K562 (cell line): ENCODE measurements at regions not wholly inside any gene's neighbourhood (a gene's known extent, or its start where the extent isn't known, plus 50 kb on each side); places are given as distances from the start of the nearest gene placed in this dataset.

ENCODE experiments used
- ATAC-seq: fragments of 200-7000 bp; cut with Tn5 transposase; 3 replicates; pipeline ENCODE4 v1.9.1; 2020; ENCODE audit warnings: moderate library complexity
- BruUV-seq: library from RNA; stranded (reverse); fragments of 400-500 nt; replicated peaks from 2 replicates; lab custom pipeline; 2021; lab: Mats Ljungman, UMichigan
- CTCF ChIA-PET: fragments of 300-600 bp; formaldehyde crosslinking; extraction: SDS; loops from one replicate; lab custom pipeline; 2021; ENCODE audit warnings: low intra/inter-chr PET ratio; lab: Yijun Ruan, JAX
- POLR2A ChIA-PET: fragments of 300-600, 350-650 bp; sonication (Branson Sonifier 250); formaldehyde crosslinking; extraction: SDS; loops from one replicate; lab custom pipeline; 2021; ENCODE audit warnings: antibody characterized with exemption, inconsistent platforms; lab: Yijun Ruan, JAX
- DNase-seq, 4 experiments: peaks; one replicate each; pipeline versions ENCODE4 v3.0.0 to v3.0.0-alpha.2; 2011 to 2018; ENCODE audit warnings: low spot score in 3 of 4, mixed read lengths in 3 of 4; ENCODE audit errors: extremely low read depth in 1 of 4
- FAIRE-seq: peaks from 2 replicates; lab custom pipeline; 2011; peaks lifted over from hg19 to GRCh38; lab: Jason Lieb, UNC
- H2AFZ ChIP-seq: 2 replicates; pipeline ENCODE4 v1.6.0; 2011; ENCODE audit warnings: low read depth, low read length, control low read depth, inconsistent platforms
- H3K27ac ChIP-seq: fragments of 200-600 bp; 3 replicates; pipeline ENCODE4 v1.8.0; 2011; ENCODE audit warnings: low read depth, mild to moderate bottlenecking, control low read depth, inconsistent platforms, low read length, moderate library complexity, mixed read lengths; ENCODE audit errors: extremely low read depth
- H3K27me3 ChIP-seq, 2 experiments: fragments of 300-600 bp in 1 of 2; 2 replicates in 1 of 2; 3 replicates in 1 of 2; pipeline versions ENCODE4 v1.6.0 to v1.8.0; 2011; ENCODE audit warnings: inconsistent platforms in 2 of 2, low read length in 2 of 2, mild to moderate bottlenecking in 1 of 2, mixed read lengths in 1 of 2, moderate library complexity in 1 of 2; ENCODE audit not compliant: control insufficient read depth in 2 of 2, insufficient read depth in 2 of 2
- H3K36me3 ChIP-seq: fragments of 300-600 bp; 3 replicates; pipeline ENCODE4 v1.8.0; 2011; ENCODE audit warnings: mild to moderate bottlenecking, low read length, inconsistent platforms; ENCODE audit not compliant: control insufficient read depth, insufficient read depth
- H3K4me1 ChIP-seq, 2 experiments: fragments of 200-600 bp in 1 of 2; replicated peaks in 1 of 2; 2 replicates in 1 of 2; 3 replicates in 1 of 2; pipeline versions ENCODE4 v1.5.1 to v1.8.0; 2011; ENCODE audit warnings: inconsistent platforms in 2 of 2, low read length in 2 of 2, mild to moderate bottlenecking in 1 of 2, mixed read lengths in 1 of 2, moderate library complexity in 1 of 2; ENCODE audit not compliant: control insufficient read depth in 2 of 2, insufficient read depth in 2 of 2
- H3K4me2 ChIP-seq: 2 replicates; pipeline ENCODE4 v1.6.1; 2011; ENCODE audit warnings: low read length, control low read depth, inconsistent platforms, mixed read lengths; ENCODE audit not compliant: insufficient read depth
- H3K4me3 ChIP-seq: fragments of 200-600 bp; sonication (generic), shearing (Covaris generic); 2 replicates; pipeline ENCODE4 v1.5.1; 2016; ENCODE audit warnings: control low read depth, inconsistent platforms
- H3K79me2 ChIP-seq: fragments of 200-600 bp; 3 replicates; pipeline ENCODE4 v1.8.0; 2011; ENCODE audit warnings: low read length, inconsistent platforms; ENCODE audit not compliant: control insufficient read depth, insufficient read depth
- H3K9ac ChIP-seq, 2 experiments: 2 replicates each; pipeline versions ENCODE4 v1.6.0 to v1.6.1; 2011; ENCODE audit warnings: low read depth in 2 of 2, low read length in 2 of 2, control low read depth in 1 of 2, inconsistent platforms in 1 of 2, mild to moderate bottlenecking in 1 of 2, mixed read lengths in 1 of 2; ENCODE audit not compliant: insufficient read depth in 1 of 2
- H3K9me1 ChIP-seq: one replicate; pipeline ENCODE4 v1.6.0; 2011; ENCODE audit warnings: inconsistent platforms, mild to moderate bottlenecking, low read length, moderate library complexity; ENCODE audit not compliant: control insufficient read depth, insufficient read depth
- H3K9me3 ChIP-seq: replicated peaks from 2 replicates; pipeline ENCODE4 v1.5.1; 2011; ENCODE audit warnings: low read depth, low read length, inconsistent platforms; ENCODE audit not compliant: control insufficient read depth, insufficient read depth
- H4K20me1 ChIP-seq: replicated peaks from 2 replicates; pipeline ENCODE4 v1.6.1; 2011; ENCODE audit warnings: low read length, inconsistent platforms, mixed read lengths; ENCODE audit not compliant: control insufficient read depth, insufficient read depth
- BMI1 ChIP-seq: fragments of 150-350 bp; IDR thresholded peaks from 2 replicates; pipeline ENCODE4 v1.6.1; 2014; ENCODE audit warnings: low read length
- RAD21 ChIP-seq, 2 experiments: fragments of 250-450 bp in 1 of 2; fragments of 450-650 bp in 1 of 2; sonication (Bioruptor Pico) in 1 of 2; formaldehyde crosslinking in 1 of 2; IDR thresholded peaks in 1 of 2; conservative IDR thresholded peaks in 1 of 2; 2 replicates each; pipeline versions ENCODE4 v1.4.0 to v1.8.0; 2020 to 2022; ENCODE audit warnings: mild to moderate bottlenecking in 2 of 2, moderate library complexity in 1 of 2
- YY1 ChIP-seq, 3 experiments: IDR thresholded peaks; 2 replicates each; pipeline ENCODE4 v1.6.1; 2011; ENCODE audit warnings: low read length in 2 of 3, mild to moderate bottlenecking in 2 of 3, moderate library complexity in 2 of 3, borderline replicate concordance in 1 of 3, control low read depth in 1 of 3, low read depth in 1 of 3; ENCODE audit not compliant: insufficient read depth in 3 of 3, insufficient replicate concordance in 2 of 3, control insufficient read depth in 1 of 3, insufficient read length in 1 of 3; ENCODE audit errors: extremely low read depth in 1 of 3
- ZNF445 ChIP-seq: fragments of 250-450 bp; sonication (Bioruptor Pico); IDR thresholded peaks from 2 replicates; pipeline ENCODE4 v1.4.0; 2020; ENCODE audit warnings: low read depth, mild to moderate bottlenecking, moderate library complexity
- WGBS: fragments of 100-300 bp; shearing (Covaris generic); methylation state at CpG from one replicate; pipeline ENCODE4 v1.1.6; 2016; ENCODE audit warnings: low coverage, mixed read lengths; ENCODE audit not compliant: insufficient coverage; ENCODE audit errors: missing lambda C conversion rate; 5-methylcytosine and 5-hydroxymethylcytosine counted together
- in situ Hi-C: fragments of 300-500 bp; cut with MboI; formaldehyde crosslinking; loops from 4 replicates; pipeline ENCODE4 v1.15.0; 2018; ENCODE audit warnings: inconsistent platforms, mixed read lengths
- intact Hi-C: fragments of 100-400 bp; cut with micrococcal nuclease; formaldehyde crosslinking; loops from 2 replicates; pipeline ENCODE4 v1.14.2; 2022
- TF ChIP-seq, protein P1 (sequence below), 3 experiments: IDR thresholded peaks in 2 of 3; conservative IDR thresholded peaks in 1 of 3; 2 replicates each; pipeline ENCODE4 v1.5.1; 2011 to 2012; ENCODE audit warnings: low read length in 3 of 3, mild to moderate bottlenecking in 3 of 3, control low read depth in 2 of 3, improper control_type of control experiment in 1 of 3, inconsistent platforms in 1 of 3, low read depth in 1 of 3, mixed read lengths in 1 of 3, moderate library complexity in 1 of 3; ENCODE audit not compliant: insufficient read depth in 2 of 3

DNA sequence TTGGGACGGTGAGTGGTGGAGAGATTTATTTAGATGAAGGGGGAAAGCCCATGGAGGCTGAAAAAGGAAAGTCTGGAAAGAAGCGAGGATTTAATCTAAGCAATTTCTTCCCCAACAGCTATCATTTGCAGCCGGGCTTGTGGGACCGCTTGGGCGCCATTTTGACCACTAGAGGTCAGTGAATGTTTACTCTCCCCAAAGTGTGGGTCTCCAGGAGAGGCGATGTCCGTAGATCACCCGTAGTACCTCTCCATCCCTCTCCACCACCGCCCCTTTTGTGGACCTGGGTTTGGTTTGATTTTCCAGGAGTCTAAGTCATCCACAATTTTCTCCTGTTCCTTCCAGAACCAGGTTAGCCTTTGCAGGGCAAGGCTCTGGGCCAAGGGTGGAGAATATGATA lies 91.2 kb upstream of the PARP11 start:
- Histone ChIP-seq H3K9me3 (no peaks in the 10 kb centered on the region), H3K79me2 (no peaks in the 10 kb centered on the region), H4K20me1 (no peaks in the 10 kb centered on the region), H3K4me1 (no peaks in the 10 kb centered on the region; a peak in 1 of 5 replicates), H3K27ac (no peak overlapping the region), H3K9ac (no peak overlapping the region), H3K9me1 (no peaks in the 10 kb centered on the region), H2AFZ (no peak overlapping the region), H3K36me3 (no peaks in the 10 kb centered on the region), H3K27me3 (peaks cover 0 to 16% of the 10 kb centered on the region in 2 experiments; a peak in 3 of 5 replicates), H3K4me2 (no peak overlapping the region), H3K4me3 (no peak overlapping the region)
- TF ChIP-seq BMI1 (no peak), YY1 (IDR thresholded peaks at IDR 0.05; ENCODE audit: borderline replicate concordance in 1 of 3, control insufficient read depth in 1 of 3, extremely low read depth in 1 of 3, insufficient read depth in 3 of 3, insufficient read length in 1 of 3, insufficient replicate concordance in 2 of 3, low read depth in 1 of 3, low read length in 2 of 3) (peak in 1 of 3 experiments; percentile 36), RAD21 (CRISPR knock-in tag; conservative IDR thresholded peaks at IDR 0.05 in 1 of 2, IDR thresholded peaks at IDR 0.05 in 1 of 2) (peak; percentile 17 to 56; a peak in 2 of 4 replicates), ZNF445 (CRISPR knock-in tag) (no peak)
- TF ChIP-seq, protein P1, sequence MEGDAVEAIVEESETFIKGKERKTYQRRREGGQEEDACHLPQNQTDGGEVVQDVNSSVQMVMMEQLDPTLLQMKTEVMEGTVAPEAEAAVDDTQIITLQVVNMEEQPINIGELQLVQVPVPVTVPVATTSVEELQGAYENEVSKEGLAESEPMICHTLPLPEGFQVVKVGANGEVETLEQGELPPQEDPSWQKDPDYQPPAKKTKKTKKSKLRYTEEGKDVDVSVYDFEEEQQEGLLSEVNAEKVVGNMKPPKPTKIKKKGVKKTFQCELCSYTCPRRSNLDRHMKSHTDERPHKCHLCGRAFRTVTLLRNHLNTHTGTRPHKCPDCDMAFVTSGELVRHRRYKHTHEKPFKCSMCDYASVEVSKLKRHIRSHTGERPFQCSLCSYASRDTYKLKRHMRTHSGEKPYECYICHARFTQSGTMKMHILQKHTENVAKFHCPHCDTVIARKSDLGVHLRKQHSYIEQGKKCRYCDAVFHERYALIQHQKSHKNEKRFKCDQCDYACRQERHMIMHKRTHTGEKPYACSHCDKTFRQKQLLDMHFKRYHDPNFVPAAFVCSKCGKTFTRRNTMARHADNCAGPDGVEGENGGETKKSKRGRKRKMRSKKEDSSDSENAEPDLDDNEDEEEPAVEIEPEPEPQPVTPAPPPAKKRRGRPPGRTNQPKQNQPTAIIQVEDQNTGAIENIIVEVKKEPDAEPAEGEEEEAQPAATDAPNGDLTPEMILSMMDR (IDR thresholded peaks at IDR 0.05 in 2 of 3, conservative IDR thresholded peaks at IDR 0.05 in 1 of 3; ENCODE audit: insufficient read depth in 2 of 3, low read depth in 1 of 3, low read length in 3 of 3), result peak; percentile 50 to 54 (median 53)
- ATAC-seq (peak; percentile 75), DNase-seq (peak; percentile 22 to 39 (median 28)), FAIRE-seq (no peak)
- POLR2A ChIA-PET, result no interaction called here
- CTCF ChIA-PET, result no interaction called here
- BruUV-seq, result no TSS peak
- in situ Hi-C loops (no loop called here), intact Hi-C loops (no loop called here)
- 1% methylated on average over 9 of the region's 9 CpGs for WGBS
